PFSK-1 (cell line): ENCODE measurements at regions not wholly inside any gene's neighbourhood (a gene's known extent, or its start where the extent isn't known, plus 50 kb on each side); places are given as distances from the start of the nearest gene placed in this dataset.

ENCODE experiments used
- FOXP2 ChIP-seq: optimal IDR thresholded peaks from 2 replicates; pipeline ENCODE3; 2011; ENCODE audit warnings: borderline replicate concordance, control low read depth, inconsistent platforms; ENCODE audit not compliant: insufficient read depth; ENCODE audit errors: extremely low read length, extremely low read depth
- POLR2AphosphoS5 ChIP-seq: IDR thresholded peaks from 2 replicates; pipeline ENCODE4 v1.6.1; 2012; ENCODE audit warnings: low read depth, mild to moderate bottlenecking, control low read depth, low read length, moderate library complexity
- REST ChIP-seq, 2 experiments: IDR thresholded peaks; 2 replicates each; pipeline versions ENCODE4 v1.6.1 to v1.8.0; 2011 to 2012; ENCODE audit warnings: low read depth in 2 of 2, low read length in 2 of 2, control low read depth in 1 of 2, inconsistent platforms in 1 of 2, mild to moderate bottlenecking in 1 of 2, moderate library complexity in 1 of 2; ENCODE audit not compliant: insufficient read depth in 1 of 2
- SIN3A ChIP-seq: IDR thresholded peaks from 2 replicates; pipeline ENCODE4 v1.6.1; 2012; ENCODE audit warnings: mild to moderate bottlenecking, low read length, moderate library complexity, borderline replicate concordance; ENCODE audit not compliant: insufficient read depth

GRCh38 chr18:4986677-4987076 is 210.4 kb downstream of the AKAIN1 start:
- no peak for TF ChIP-seq POLR2AphosphoS5
- TF ChIP-seq REST (IDR thresholded peaks at IDR 0.05; ENCODE audit: insufficient read depth in 1 of 2, low read depth in 2 of 2, low read length in 2 of 2), result no peak
- TF ChIP-seq SIN3A, result no peak
- TF ChIP-seq FOXP2, result no peak
